GM18861 (cell line): ENCODE measurements at regions not wholly inside any gene's neighbourhood (a gene's known extent, or its start where the extent isn't known, plus 50 kb on each side); places are given as distances from the start of the nearest gene placed in this dataset.

ENCODE experiments used
- ATAC-seq: cut with Tn5 transposase; IDR thresholded peaks from one replicate; pipeline ENCODE4 v1.9.1; 2021; ENCODE audit not compliant: unreplicated experiment

- no peak for ATAC-seq
Measured at GRCh38 chr20:1720845-1721475, 63.4 kb upstream of the SIRPG start.

GRCh38 chr20:1720226-1720625 lies 62.6 kb upstream of the SIRPG start:
- no peak for ATAC-seq

GRCh38 chr20:1718604-1719384 lies 61.2 kb upstream of the SIRPG start:
- no peak for ATAC-seq

- no peak for ATAC-seq
Measured at GRCh38 chr20:1712634-1713624, 55.4 kb upstream of the SIRPG start.

- no peak for ATAC-seq
Measured at GRCh38 chr20:1711826-1712601, 54.4 kb upstream of the SIRPG start.

GRCh38 chr20:1711266-1711665 lies 53.7 kb upstream of the SIRPG start:
- ATAC-seq: no peak

- ATAC-seq: no peak
Measured at GRCh38 chr20:1710484-1710883, 52.9 kb upstream of the SIRPG start.

GRCh38 chr20:1707588-1708449 lies 50.2 kb upstream of the SIRPG start:
- ATAC-seq: no peak
